Naive thymus-derived CD4-positive, alpha-beta T cell (primary cell): ENCODE measurements at regions not wholly inside any gene's neighbourhood (a gene's known extent, or its start where the extent isn't known, plus 50 kb on each side); places are given as distances from the start of the nearest gene placed in this dataset.

Source experiments
- ATAC-seq: fragments of 150-1000 bp; cut with Tn5 transposase; 2 replicates; pipeline ENCODE4 v1.10.0; 2021; ENCODE audit warnings: mild to moderate bottlenecking, moderate library complexity
- CTCF ChIA-PET: fragments of 350-600 bp; sonication (Branson Sonifier 250); formaldehyde crosslinking; loops from one replicate; lab custom pipeline; 2021; ENCODE audit warnings: antibody characterized with exemption; lab: Charles Lee
- POLR2A ChIA-PET: fragments of 350-600 bp; sonication (Branson Sonifier 250); formaldehyde crosslinking; loops from one replicate; lab custom pipeline; 2021; ENCODE audit warnings: antibody characterized with exemption, inconsistent platforms; lab: Charles Lee
- DNase-seq, 9 donors: peaks; one replicate each; pipeline versions ENCODE4 v3.0.0 to v3.0.0-alpha.2; 2020 to 2022; ENCODE audit warnings: mixed read lengths in 1 of 9
- H3K27ac ChIP-seq: one replicate; pipeline ENCODE4 v1.7.0; 2013; ENCODE audit warnings: mild to moderate bottlenecking, low read depth, low read length, moderate library complexity
- H3K27me3 ChIP-seq, 2 donors: one replicate each; pipeline ENCODE4 v1.7.0; 2013; ENCODE audit warnings: low read length in 2 of 2, mild to moderate bottlenecking in 2 of 2, moderate library complexity in 2 of 2; ENCODE audit not compliant: control insufficient read depth in 2 of 2, insufficient read depth in 2 of 2
- H3K36me3 ChIP-seq, 3 experiments: 1 replicate in 2 of 3; 2 replicates in 1 of 3; pipeline ENCODE4 v1.7.0; 2013; ENCODE audit warnings: low read length in 3 of 3, mild to moderate bottlenecking in 3 of 3, moderate library complexity in 1 of 3; ENCODE audit not compliant: insufficient read depth in 3 of 3, control insufficient read depth in 2 of 3
- H3K4me1 ChIP-seq, 2 donors: one replicate each; pipeline ENCODE4 v1.7.0; 2013; ENCODE audit warnings: low read length in 2 of 2, mild to moderate bottlenecking in 2 of 2, moderate library complexity in 1 of 2; ENCODE audit not compliant: control insufficient read depth in 2 of 2, insufficient read depth in 2 of 2
- H3K4me3 ChIP-seq: 2 replicates; pipeline ENCODE4 v1.7.0; 2013; ENCODE audit warnings: mild to moderate bottlenecking, low read length
- H3K9me3 ChIP-seq, 3 experiments: 1 replicate in 2 of 3; 2 replicates in 1 of 3; pipeline ENCODE4 v1.7.0; 2013; ENCODE audit warnings: low read length in 3 of 3; ENCODE audit not compliant: control insufficient read depth in 2 of 3
- H3K27ac Mint-ChIP-seq, 9 donors: one replicate each; pipeline ENCODE4 v1.8.0; 2020 to 2022; ENCODE audit warnings: mixed read lengths in 9 of 9, mild to moderate bottlenecking in 8 of 9, moderate library complexity in 5 of 9, inconsistent platforms in 2 of 9
- H3K27me3 Mint-ChIP-seq, 5 donors: one replicate each; pipeline ENCODE4 v1.8.0; 2021 to 2022; ENCODE audit warnings: mixed read lengths in 5 of 5, mild to moderate bottlenecking in 1 of 5
- H3K36me3 Mint-ChIP-seq, 5 donors: one replicate each; pipeline ENCODE4 v1.8.0; 2020 to 2022; ENCODE audit warnings: mixed read lengths in 5 of 5, mild to moderate bottlenecking in 3 of 5, inconsistent platforms in 1 of 5
- H3K4me1 Mint-ChIP-seq, 7 donors: one replicate each; pipeline ENCODE4 v1.8.0; 2020 to 2022; ENCODE audit warnings: mixed read lengths in 7 of 7, mild to moderate bottlenecking in 3 of 7, inconsistent platforms in 1 of 7
- H3K4me3 Mint-ChIP-seq, 10 donors: one replicate each; pipeline ENCODE4 v1.8.0; 2020 to 2022; ENCODE audit warnings: mild to moderate bottlenecking in 10 of 10, mixed read lengths in 10 of 10, moderate library complexity in 6 of 10, inconsistent platforms in 2 of 10
- H3K9me3 Mint-ChIP-seq, 11 donors: one replicate each; pipeline ENCODE4 v1.8.0; 2020 to 2022; ENCODE audit warnings: mixed read lengths in 11 of 11, mild to moderate bottlenecking in 4 of 11, inconsistent platforms in 1 of 11, moderate library complexity in 1 of 11
- intact Hi-C, 2 donors: fragments of 100-400 bp; cut with micrococcal nuclease; formaldehyde crosslinking; loops; one replicate each; pipeline ENCODE4 v1.15.1; 2023

GRCh38 chr11:120034176-120034875 is 103.6 kb downstream of the TRIM29 start:
- ChIA-PET CTCF (no interaction called here), POLR2A (no interaction called here)
- Mint-ChIP-seq H3K4me3 (no peak overlapping the region), H3K27me3 (peaks cover 2 to 23% (median 18%) of the 10 kb centered on the region in 5 donors), H3K36me3 (no peaks in the 10 kb centered on the region), H3K27ac (no peak overlapping the region), H3K4me1 (no peaks in the 10 kb centered on the region), H3K9me3 (peaks cover 0 to 12% (median 0%) of the 10 kb centered on the region in 11 donors)
- Histone ChIP-seq H3K9me3 (no peaks in the 10 kb centered on the region), H3K27ac (no peak overlapping the region), H3K36me3 (no peaks in the 10 kb centered on the region), H3K4me1 (no peaks in the 10 kb centered on the region), H3K4me3 (no peak overlapping the region), H3K27me3 (no peaks in the 10 kb centered on the region)
- DNase-seq (no peak), ATAC-seq (no peak)
- intact Hi-C loops, result no loop called here

DNA sequence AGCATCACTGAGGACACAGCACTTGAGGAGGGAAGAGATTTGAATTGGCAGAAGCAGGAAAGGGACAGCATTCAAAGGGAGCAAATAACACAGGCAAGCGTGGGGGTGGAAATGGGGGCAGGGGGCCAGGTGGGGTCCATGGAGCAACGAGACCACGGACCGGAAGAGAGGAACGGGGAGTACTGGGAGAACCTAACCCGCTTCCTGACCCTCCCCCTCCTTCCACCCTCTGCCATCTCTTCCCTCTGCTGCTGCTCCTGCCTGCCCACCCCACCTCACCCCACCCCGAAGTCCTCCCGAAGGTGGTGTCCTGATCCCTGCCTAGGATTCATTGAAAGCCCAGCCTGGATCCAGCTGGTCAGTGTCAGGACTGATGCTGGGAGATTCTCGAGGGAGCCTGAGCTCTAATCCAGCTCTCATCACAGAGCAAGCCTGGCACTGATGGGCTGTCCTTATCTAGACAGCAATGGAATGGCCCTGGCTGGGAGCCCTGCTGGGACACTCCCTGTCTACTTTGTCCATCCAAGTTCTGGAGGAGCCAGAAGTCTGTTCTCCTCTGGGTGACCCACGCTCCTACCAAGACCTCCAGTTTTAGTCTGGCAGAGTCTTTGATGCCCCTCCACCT is 105.0 kb downstream of the TRIM29 start:
- DNase-seq (no peak), ATAC-seq (no peak)
- Mint-ChIP-seq H3K4me1 (no peaks in the 10 kb centered on the region), H3K9me3 (peaks cover 0 to 7% (median 0%) of the 10 kb centered on the region in 11 donors), H3K27me3 (peaks cover 0 to 18% (median 15%) of the 10 kb centered on the region in 5 donors), H3K36me3 (no peaks in the 10 kb centered on the region), H3K4me3 (no peak overlapping the region), H3K27ac (no peak overlapping the region)
- H3K27me3 ChIP-seq, result no peaks in the 10 kb centered on the region
- H3K4me3 ChIP-seq, result no peak overlapping the region
- ChIA-PET CTCF (no interaction called here), POLR2A (no interaction called here)
- intact Hi-C loops, result no loop called here
- no peaks in the 10 kb centered on the region for H3K9me3 ChIP-seq
- H3K4me1 ChIP-seq, result no peaks in the 10 kb centered on the region
- H3K36me3 ChIP-seq, result no peaks in the 10 kb centered on the region
- no peak overlapping the region for H3K27ac ChIP-seq

GRCh38 chr11:120031612-120032600 is 106.0 kb downstream of the TRIM29 start:
- Mint-ChIP-seq H3K9me3 (peaks cover 0 to 4% (median 0%) of the 10 kb centered on the region in 11 donors), H3K4me1 (no peaks in the 10 kb centered on the region), H3K27me3 (peaks cover 2 to 24% (median 11%) of the 10 kb centered on the region in 5 donors), H3K4me3 (no peak overlapping the region), H3K27ac (no peak overlapping the region), H3K36me3 (no peaks in the 10 kb centered on the region)
- no peak overlapping the region for H3K4me3 ChIP-seq
- ChIA-PET POLR2A (no interaction called here), CTCF (no interaction called here)
- no peak for DNase-seq
- no peak for ATAC-seq
- intact Hi-C loops, result no loop called here
- no peaks in the 10 kb centered on the region for H3K36me3 ChIP-seq
- H3K9me3 ChIP-seq, result no peaks in the 10 kb centered on the region
- no peaks in the 10 kb centered on the region for H3K27me3 ChIP-seq
- H3K27ac ChIP-seq, result no peak overlapping the region
- H3K4me1 ChIP-seq, result no peaks in the 10 kb centered on the region

DNA sequence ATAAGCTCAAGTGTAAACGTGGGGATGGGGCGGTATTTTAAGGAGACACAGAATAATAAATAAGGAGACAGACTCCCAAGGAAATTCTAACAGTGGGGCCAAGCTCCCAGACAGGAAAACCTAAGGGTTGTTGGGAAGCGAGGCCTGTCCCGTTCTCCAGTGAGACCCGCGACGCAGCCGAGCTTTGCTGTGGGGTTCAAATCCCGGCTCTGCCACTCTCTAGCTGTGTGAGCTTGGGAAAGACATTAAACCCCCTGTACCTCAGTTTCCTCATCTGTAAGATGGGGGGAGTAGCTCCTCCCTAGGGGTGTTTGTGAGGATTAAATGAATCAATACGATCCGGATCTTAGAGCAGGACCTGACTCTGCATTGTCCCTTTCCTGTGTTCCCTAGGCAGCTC is 106.8 kb downstream of the TRIM29 start:
- ChIA-PET CTCF (no interaction called here), POLR2A (no interaction called here)
- no peak overlapping the region for H3K4me3 Mint-ChIP-seq
- no peak overlapping the region for H3K27ac ChIP-seq
- H3K27ac Mint-ChIP-seq, result no peak overlapping the region
- no peaks in the 10 kb centered on the region for H3K27me3 ChIP-seq
- ATAC-seq (no peak), DNase-seq (no peak)
- no peak overlapping the region for H3K4me3 ChIP-seq
- H3K4me1 ChIP-seq, result no peaks in the 10 kb centered on the region
- H3K27me3 Mint-ChIP-seq, result peaks cover 2 to 24% (median 11%) of the 10 kb centered on the region in 5 donors
- no peaks in the 10 kb centered on the region for H3K9me3 ChIP-seq
- no peaks in the 10 kb centered on the region for H3K4me1 Mint-ChIP-seq
- H3K36me3 ChIP-seq, result no peaks in the 10 kb centered on the region
- intact Hi-C loops, result no loop called here
- H3K9me3 Mint-ChIP-seq, result peaks cover 0 to 4% (median 0%) of the 10 kb centered on the region in 11 donors
- H3K36me3 Mint-ChIP-seq, result no peaks in the 10 kb centered on the region

- Histone ChIP-seq H3K9me3 (no peaks in the 10 kb centered on the region), H3K36me3 (no peaks in the 10 kb centered on the region), H3K4me3 (no peak overlapping the region), H3K27ac (no peak overlapping the region), H3K4me1 (no peaks in the 10 kb centered on the region), H3K27me3 (no peaks in the 10 kb centered on the region)
- ATAC-seq (no peak), DNase-seq (no peak)
- Mint-ChIP-seq H3K36me3 (no peaks in the 10 kb centered on the region), H3K27ac (no peak overlapping the region), H3K4me1 (no peaks in the 10 kb centered on the region), H3K9me3 (peaks cover 0 to 4% (median 0%) of the 10 kb centered on the region in 11 donors), H3K27me3 (peaks cover 2 to 19% (median 11%) of the 10 kb centered on the region in 5 donors), H3K4me3 (no peak overlapping the region)
- intact Hi-C loops, result no loop called here
- ChIA-PET POLR2A (no interaction called here), CTCF (no interaction called here)
Observed at GRCh38 chr11:120030411-120030810, 107.5 kb downstream of the TRIM29 start.

DNA sequence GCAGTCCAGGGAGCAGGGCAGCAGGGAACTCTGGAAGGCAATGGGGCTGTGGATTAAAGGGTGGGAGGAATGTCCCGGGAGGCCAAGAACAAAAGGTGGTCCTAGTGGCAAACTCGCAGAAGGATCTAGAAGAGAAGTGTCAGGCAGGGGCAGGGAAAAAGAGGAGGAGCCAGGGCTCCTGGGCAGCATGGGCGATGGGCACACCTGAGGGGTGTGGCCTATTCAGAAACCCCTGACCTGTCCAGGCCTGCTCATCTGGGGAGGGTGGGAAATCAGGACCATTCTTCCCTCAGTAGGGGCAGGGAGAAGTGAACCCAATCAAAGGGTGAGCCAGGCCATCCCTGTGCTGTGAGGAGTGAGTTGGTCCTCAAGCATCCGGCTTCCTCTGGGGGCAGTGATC is 108.6 kb downstream of the TRIM29 start:
- CTCF ChIA-PET, result interaction anchor here (0.6 kb wide), 1 partner anchor 764 kb away, joined by 3 read pairs; no protein-coding TSS in a partner anchor
- POLR2A ChIA-PET, result no interaction called here
- no peak overlapping the region for H3K4me3 ChIP-seq
- peaks cover 0 to 4% (median 0%) of the 10 kb centered on the region in 11 donors for H3K9me3 Mint-ChIP-seq
- no peaks in the 10 kb centered on the region for H3K27me3 ChIP-seq
- H3K4me1 ChIP-seq, result no peaks in the 10 kb centered on the region
- H3K36me3 Mint-ChIP-seq, result no peaks in the 10 kb centered on the region
- no peak overlapping the region for H3K27ac Mint-ChIP-seq
- no peaks in the 10 kb centered on the region for H3K9me3 ChIP-seq
- no peak for DNase-seq
- intact Hi-C loops, result no loop called here
- no peak for ATAC-seq
- no peak overlapping the region for H3K27ac ChIP-seq
- no peak overlapping the region for H3K4me3 Mint-ChIP-seq
- H3K27me3 Mint-ChIP-seq, result peaks cover 2 to 19% (median 11%) of the 10 kb centered on the region in 5 donors
- H3K36me3 ChIP-seq, result no peaks in the 10 kb centered on the region
- H3K4me1 Mint-ChIP-seq, result no peaks in the 10 kb centered on the region
